Fibroblast of lung (primary cell): ENCODE measurements at regions not wholly inside any gene's neighbourhood (a gene's known extent, or its start where the extent isn't known, plus 50 kb on each side); places are given as distances from the start of the nearest gene placed in this dataset.

Source experiments
- EZH2 ChIP-seq: IDR thresholded peaks from 2 replicates; pipeline ENCODE4 v1.5.1; 2012; ENCODE audit warnings: low read length, control low read depth, mild to moderate bottlenecking; ENCODE audit errors: missing control alignments
- TF ChIP-seq, protein P1 (sequence below), 2 donors: IDR thresholded peaks in 1 of 2; conservative IDR thresholded peaks in 1 of 2; 1 replicate in 1 of 2; 2 replicates in 1 of 2; pipeline ENCODE4 v1.5.1; 2011 to 2012; ENCODE audit warnings: low read length in 2 of 2, control low read depth in 1 of 2, inconsistent platforms in 1 of 2, low read depth in 1 of 2, mild to moderate bottlenecking in 1 of 2

DNA sequence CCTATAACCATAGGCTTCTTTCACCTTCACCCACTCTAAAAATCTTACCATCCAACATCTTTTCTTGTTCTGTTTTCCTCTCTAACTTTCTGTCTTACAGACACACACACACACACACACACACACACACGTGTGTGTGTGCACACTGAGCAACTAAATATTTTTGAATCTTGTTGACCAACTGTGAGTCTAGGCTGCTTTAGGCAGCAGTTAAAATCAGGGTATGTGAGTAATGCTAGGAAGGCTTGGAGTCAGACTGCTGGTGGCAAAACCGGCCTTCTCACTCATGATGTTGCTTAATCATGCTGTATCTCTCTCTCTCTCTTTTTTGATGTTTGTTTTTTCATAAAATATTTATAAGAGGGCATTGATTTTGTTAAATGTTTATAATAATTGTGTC lies 103.1 kb upstream of the TBX18 start:
- TF ChIP-seq, protein P1, sequence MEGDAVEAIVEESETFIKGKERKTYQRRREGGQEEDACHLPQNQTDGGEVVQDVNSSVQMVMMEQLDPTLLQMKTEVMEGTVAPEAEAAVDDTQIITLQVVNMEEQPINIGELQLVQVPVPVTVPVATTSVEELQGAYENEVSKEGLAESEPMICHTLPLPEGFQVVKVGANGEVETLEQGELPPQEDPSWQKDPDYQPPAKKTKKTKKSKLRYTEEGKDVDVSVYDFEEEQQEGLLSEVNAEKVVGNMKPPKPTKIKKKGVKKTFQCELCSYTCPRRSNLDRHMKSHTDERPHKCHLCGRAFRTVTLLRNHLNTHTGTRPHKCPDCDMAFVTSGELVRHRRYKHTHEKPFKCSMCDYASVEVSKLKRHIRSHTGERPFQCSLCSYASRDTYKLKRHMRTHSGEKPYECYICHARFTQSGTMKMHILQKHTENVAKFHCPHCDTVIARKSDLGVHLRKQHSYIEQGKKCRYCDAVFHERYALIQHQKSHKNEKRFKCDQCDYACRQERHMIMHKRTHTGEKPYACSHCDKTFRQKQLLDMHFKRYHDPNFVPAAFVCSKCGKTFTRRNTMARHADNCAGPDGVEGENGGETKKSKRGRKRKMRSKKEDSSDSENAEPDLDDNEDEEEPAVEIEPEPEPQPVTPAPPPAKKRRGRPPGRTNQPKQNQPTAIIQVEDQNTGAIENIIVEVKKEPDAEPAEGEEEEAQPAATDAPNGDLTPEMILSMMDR (conservative IDR thresholded peaks at IDR 0.05 in 1 of 2, IDR thresholded peaks at IDR 0.05 in 1 of 2; ENCODE audit: low read depth in 1 of 2, low read length in 2 of 2) = no peak
- TF ChIP-seq EZH2 = no peak
